ENCODE measurements at regions not wholly inside any gene's neighbourhood (a gene's known extent, or its start where the extent isn't known, plus 50 kb on each side); places are given as distances from the start of the nearest gene placed in this dataset.

DNA sequence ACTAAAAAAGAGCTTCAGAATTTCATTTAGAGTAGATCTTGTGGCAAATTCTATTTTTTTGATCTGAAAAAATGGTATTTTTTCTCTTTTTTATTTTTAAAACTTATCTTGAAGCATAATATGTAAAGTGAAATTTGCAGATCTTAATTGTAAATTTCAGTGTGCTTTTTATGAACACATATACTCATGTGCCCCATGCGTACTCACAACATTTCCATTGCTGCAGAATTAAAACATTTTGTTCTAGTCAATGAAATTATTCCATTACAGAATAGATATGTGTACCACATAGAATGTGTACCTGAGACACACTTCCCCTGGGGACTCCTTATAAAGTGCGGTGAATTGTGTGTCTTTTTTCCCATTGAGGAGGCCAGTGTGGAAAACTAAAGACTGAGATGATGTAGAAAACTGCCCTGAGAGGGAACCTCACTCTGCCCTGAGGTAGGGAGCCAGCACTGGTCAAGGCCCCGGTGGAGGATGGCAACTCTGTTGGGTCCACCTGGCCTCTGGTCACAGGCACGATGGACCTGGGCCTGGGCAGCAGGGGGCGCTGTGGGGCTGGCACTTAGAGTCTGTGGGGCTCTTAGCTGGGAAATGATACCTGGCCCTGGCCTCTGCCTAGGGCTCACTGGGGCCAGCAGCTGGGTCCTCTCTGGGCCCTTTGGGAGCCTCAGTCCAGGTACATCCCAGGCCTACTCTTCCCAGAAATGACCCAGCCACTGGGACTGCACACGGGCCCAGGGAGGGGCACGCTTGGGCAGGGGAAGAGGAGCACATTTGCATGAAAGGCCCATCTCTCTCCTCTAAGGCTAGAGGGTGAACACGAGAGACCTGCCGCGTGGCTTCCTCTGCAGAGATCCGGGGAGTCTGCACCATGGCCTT lies 77.9 kb upstream of the TOP3B start:
- TF ChIP-seq POLR2A (IDR thresholded peaks at IDR 0.05), result no peak
- TF ChIP-seq, protein P1, sequence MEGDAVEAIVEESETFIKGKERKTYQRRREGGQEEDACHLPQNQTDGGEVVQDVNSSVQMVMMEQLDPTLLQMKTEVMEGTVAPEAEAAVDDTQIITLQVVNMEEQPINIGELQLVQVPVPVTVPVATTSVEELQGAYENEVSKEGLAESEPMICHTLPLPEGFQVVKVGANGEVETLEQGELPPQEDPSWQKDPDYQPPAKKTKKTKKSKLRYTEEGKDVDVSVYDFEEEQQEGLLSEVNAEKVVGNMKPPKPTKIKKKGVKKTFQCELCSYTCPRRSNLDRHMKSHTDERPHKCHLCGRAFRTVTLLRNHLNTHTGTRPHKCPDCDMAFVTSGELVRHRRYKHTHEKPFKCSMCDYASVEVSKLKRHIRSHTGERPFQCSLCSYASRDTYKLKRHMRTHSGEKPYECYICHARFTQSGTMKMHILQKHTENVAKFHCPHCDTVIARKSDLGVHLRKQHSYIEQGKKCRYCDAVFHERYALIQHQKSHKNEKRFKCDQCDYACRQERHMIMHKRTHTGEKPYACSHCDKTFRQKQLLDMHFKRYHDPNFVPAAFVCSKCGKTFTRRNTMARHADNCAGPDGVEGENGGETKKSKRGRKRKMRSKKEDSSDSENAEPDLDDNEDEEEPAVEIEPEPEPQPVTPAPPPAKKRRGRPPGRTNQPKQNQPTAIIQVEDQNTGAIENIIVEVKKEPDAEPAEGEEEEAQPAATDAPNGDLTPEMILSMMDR (IDR thresholded peaks at IDR 0.05), result peak in 5 of 6 experiments; percentile 10 to 61 (median 26)
